A673 (cell line): ENCODE measurements at regions not wholly inside any gene's neighbourhood (a gene's known extent, or its start where the extent isn't known, plus 50 kb on each side); places are given as distances from the start of the nearest gene placed in this dataset.

ENCODE experiments used
- BruUV-seq: library from RNA; stranded (reverse); fragments of 400-500 nt; replicated peaks from 2 replicates; lab custom pipeline; 2021; lab: Mats Ljungman, UMichigan
- CTCF ChIA-PET: fragments of 300-600 bp; sonication (Branson Sonifier 250); formaldehyde crosslinking; loops from one replicate; lab custom pipeline; 2022; ENCODE audit warnings: antibody characterized with exemption; lab: Charles Lee
- POLR2A ChIA-PET: fragments of 300-600 bp; sonication (Branson Sonifier 250); formaldehyde crosslinking; loops from one replicate; lab custom pipeline; 2022; ENCODE audit warnings: antibody characterized with exemption; ENCODE audit not compliant: low non-redundant PET; lab: Charles Lee
- DNase-seq: peaks from one replicate; pipeline ENCODE4 v3.0.0-alpha.2; 2015; ENCODE audit warnings: low spot score
- H3K27ac ChIP-seq: fragments of 200-600 bp; sonication (generic); 2 replicates; pipeline ENCODE4 v1.5.1; 2016; ENCODE audit warnings: mixed run types, low read depth, mild to moderate bottlenecking, mixed read lengths, antibody characterized with exemption, low read length; ENCODE audit not compliant: poor library complexity, severe bottlenecking
- H3K27me3 ChIP-seq: fragments of 200-600 bp; sonication (generic); replicated peaks from 2 replicates; pipeline ENCODE4 v1.6.1; 2017; ENCODE audit warnings: mixed run types, low read depth, mild to moderate bottlenecking, mixed read lengths, antibody characterized with exemption, low read length; ENCODE audit not compliant: insufficient read depth, poor library complexity
- H3K36me3 ChIP-seq: fragments of 200-600 bp; sonication (generic); 2 replicates; pipeline ENCODE4 v1.6.1; 2016; ENCODE audit warnings: mixed run types, mild to moderate bottlenecking, mixed read lengths, antibody characterized with exemption, low read length; ENCODE audit not compliant: insufficient read depth, poor library complexity, severe bottlenecking
- H3K4me1 ChIP-seq: fragments of 200-600 bp; sonication (generic); 2 replicates; pipeline ENCODE4 v1.6.1; 2017; ENCODE audit warnings: mixed run types, mild to moderate bottlenecking, mixed read lengths, antibody characterized with exemption, low read length; ENCODE audit not compliant: insufficient read depth, poor library complexity, severe bottlenecking
- H3K4me3 ChIP-seq: fragments of 200-600 bp; sonication (generic); 2 replicates; pipeline ENCODE4 v1.5.1; 2016; ENCODE audit warnings: low read depth, mixed run types, mild to moderate bottlenecking, mixed read lengths, low read length; ENCODE audit not compliant: poor library complexity, severe bottlenecking
- H3K9me3 ChIP-seq: fragments of 200-600 bp; sonication (generic); 2 replicates; pipeline ENCODE4 v1.6.1; 2016; ENCODE audit warnings: mixed run types, low read depth, mild to moderate bottlenecking, mixed read lengths, antibody characterized with exemption, low read length; ENCODE audit not compliant: poor library complexity, severe bottlenecking
- EZH2 ChIP-seq: fragments of 200-600 bp; sonication (generic); IDR thresholded peaks from 2 replicates; pipeline ENCODE4 v1.6.1; 2017; ENCODE audit warnings: borderline replicate concordance, low read depth, mild to moderate bottlenecking, mixed read lengths, antibody characterized with exemption, low read length; ENCODE audit not compliant: poor library complexity, severe bottlenecking
- intact Hi-C: fragments of 100-400 bp; cut with micrococcal nuclease; formaldehyde crosslinking; loops from one replicate; pipeline ENCODE4 v1.10.0; 2022; ENCODE audit not compliant: unreplicated experiment
- TF ChIP-seq, protein P1 (sequence below): fragments of 300-800, 200-600 bp; sonication (generic); conservative IDR thresholded peaks from 2 replicates; pipeline ENCODE4 v1.5.1; 2017; ENCODE audit warnings: low read depth, mild to moderate bottlenecking, antibody characterized with exemption, low read length, moderate library complexity, mixed read lengths

DNA sequence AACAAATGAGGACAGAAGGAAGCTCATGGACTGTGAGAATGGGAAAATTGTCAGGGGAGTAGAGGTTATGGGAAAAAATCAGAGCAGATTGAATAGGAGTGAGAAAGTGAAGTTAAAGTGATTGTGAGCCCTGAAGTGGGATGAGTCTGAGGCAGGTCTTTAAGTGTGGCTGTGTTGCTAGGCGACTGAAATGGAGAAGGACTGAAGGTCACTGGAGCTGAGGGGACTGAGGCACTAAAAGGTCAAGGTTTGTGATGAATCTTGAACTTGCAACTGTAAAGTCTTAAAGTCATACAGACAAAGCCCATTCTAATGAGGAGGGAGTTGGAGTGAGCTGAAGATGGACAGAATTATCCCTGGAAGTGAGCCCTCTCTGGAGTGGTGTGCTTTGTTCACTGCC, 518.9 kb downstream of the TUSC7 start:
- H3K27ac ChIP-seq: no peak overlapping the region

DNA sequence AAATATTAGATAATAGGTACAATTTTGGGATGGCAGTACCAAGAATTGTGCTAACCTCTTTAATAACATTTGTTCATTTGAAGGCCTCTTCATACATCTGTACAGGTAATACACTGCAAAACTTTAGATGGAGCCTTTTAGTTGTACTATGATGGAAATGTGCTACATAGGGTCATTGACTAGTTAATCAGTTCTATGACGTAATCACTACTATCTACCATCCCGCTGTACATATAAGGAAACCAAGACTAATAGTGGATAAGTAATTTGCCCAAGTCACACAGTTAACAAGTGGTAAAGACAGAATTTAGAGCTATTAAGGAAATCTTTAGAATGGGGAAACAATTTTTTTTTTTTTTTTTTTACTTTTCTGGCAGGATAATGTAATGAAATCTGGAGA, 521.3 kb downstream of the TUSC7 start:
- Histone ChIP-seq H3K27me3 (no peaks in the 10 kb centered on the region), H3K36me3 (no peaks in the 10 kb centered on the region), H3K27ac (no peak overlapping the region), H3K4me3 (no peak overlapping the region), H3K4me1 (no peaks in the 10 kb centered on the region), H3K9me3 (no peaks in the 10 kb centered on the region)
- ChIA-PET POLR2A (interaction anchor here (0.6 kb wide), 1 partner anchor 17 kb away, joined by 7 read pairs; no protein-coding TSS in a partner anchor), CTCF (no interaction called here)
- DNase-seq: no peak
- BruUV-seq: no TSS peak
- TF ChIP-seq, protein P1, sequence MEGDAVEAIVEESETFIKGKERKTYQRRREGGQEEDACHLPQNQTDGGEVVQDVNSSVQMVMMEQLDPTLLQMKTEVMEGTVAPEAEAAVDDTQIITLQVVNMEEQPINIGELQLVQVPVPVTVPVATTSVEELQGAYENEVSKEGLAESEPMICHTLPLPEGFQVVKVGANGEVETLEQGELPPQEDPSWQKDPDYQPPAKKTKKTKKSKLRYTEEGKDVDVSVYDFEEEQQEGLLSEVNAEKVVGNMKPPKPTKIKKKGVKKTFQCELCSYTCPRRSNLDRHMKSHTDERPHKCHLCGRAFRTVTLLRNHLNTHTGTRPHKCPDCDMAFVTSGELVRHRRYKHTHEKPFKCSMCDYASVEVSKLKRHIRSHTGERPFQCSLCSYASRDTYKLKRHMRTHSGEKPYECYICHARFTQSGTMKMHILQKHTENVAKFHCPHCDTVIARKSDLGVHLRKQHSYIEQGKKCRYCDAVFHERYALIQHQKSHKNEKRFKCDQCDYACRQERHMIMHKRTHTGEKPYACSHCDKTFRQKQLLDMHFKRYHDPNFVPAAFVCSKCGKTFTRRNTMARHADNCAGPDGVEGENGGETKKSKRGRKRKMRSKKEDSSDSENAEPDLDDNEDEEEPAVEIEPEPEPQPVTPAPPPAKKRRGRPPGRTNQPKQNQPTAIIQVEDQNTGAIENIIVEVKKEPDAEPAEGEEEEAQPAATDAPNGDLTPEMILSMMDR: no peak
- TF ChIP-seq EZH2: no peak
- intact Hi-C loops: no loop called here

More for the DNA sequence above, 518.9 kb downstream of the TUSC7 start:
- no peaks in the 10 kb centered on the region for H3K4me1 ChIP-seq
- H3K36me3 ChIP-seq: no peaks in the 10 kb centered on the region
- no peak overlapping the region for H3K4me3 ChIP-seq
- BruUV-seq: no TSS peak
- no peak for DNase-seq
- ChIA-PET POLR2A (no interaction called here), CTCF (no interaction called here)
- H3K27me3 ChIP-seq: no peaks in the 10 kb centered on the region
- intact Hi-C loops: no loop called here
- H3K9me3 ChIP-seq: no peaks in the 10 kb centered on the region
- no peak for TF ChIP-seq EZH2
- TF ChIP-seq, protein P1: no peak

DNA sequence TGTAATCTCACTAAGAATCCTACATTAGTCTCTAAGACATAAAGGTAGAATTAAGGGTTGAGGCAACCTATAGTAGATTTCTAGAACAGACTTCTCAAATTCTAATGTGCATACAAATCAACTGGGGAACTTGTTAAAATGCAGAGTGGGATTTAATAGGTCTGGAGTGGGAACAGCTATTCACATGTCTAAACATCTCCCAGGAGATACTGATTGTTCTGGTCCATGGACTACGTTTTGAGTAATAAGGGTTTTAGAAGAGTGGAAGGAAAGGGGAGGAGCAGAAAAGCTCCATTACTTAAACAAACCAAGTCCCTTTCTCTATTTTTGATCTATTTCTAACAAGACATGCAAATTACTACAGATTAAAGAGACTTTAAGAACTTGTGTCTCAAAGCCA, 524.8 kb downstream of the TUSC7 start:
- Histone ChIP-seq H3K36me3 (no peaks in the 10 kb centered on the region), H3K27me3 (no peaks in the 10 kb centered on the region), H3K27ac (no peak overlapping the region), H3K4me3 (no peak overlapping the region), H3K4me1 (no peaks in the 10 kb centered on the region), H3K9me3 (no peaks in the 10 kb centered on the region)
- no peak for DNase-seq
- intact Hi-C loops: no loop called here
- CTCF ChIA-PET: no interaction called here
- no peak for TF ChIP-seq EZH2
- TF ChIP-seq, protein P1: no peak
- POLR2A ChIA-PET: no interaction called here
- no TSS peak for BruUV-seq
